SK-MEL-5 (cell line): ENCODE measurements at regions not wholly inside any gene's neighbourhood (a gene's known extent, or its start where the extent isn't known, plus 50 kb on each side); places are given as distances from the start of the nearest gene placed in this dataset.
"Not testable (repeated sequence)": the region's sequence is repeated elsewhere in the genome, so short reads cannot be mapped to it uniquely, and the experiment has no call there.

Source experiments
- DNase-seq: peaks from one replicate; pipeline ENCODE4 v3.0.0-alpha.2; 2016; ENCODE audit warnings: low read depth, low spot score
- in situ Hi-C: cut with HindIII; loops from 2 replicates; pipeline ENCODE4 v1.10.0; 2016; ENCODE audit warnings: low sequenced_read_pairs, high pct_unique_total_duplicates, low pct_unique_long_range_greater_than_20kb

DNA sequence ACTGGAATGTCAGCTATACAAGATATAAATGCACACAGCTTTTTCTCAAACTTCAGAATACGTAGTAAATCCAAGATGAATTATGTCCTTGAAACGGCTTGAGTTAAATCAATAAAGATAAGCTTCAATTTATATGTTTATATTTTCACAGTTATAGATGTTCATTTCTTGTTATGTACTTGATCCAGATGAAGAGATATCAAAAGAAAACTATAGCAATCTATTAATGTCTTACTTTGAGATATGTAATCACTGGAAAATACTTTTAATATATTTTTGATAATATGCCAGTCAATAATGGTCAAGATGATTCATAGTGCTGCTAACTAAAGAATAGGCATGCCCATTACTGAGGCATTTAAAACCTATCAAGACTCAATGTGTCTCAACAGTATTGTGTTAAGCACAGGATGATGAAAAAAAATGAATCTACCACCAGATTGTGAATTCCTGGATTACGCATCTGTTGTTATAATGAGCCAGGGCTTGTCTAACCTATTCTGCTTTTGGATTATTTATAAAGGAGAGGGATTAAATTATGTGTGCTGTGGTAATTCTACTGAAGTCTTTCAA lies 372.6 kb upstream of the PRR16 start:
- in situ Hi-C loops: no loop called here
- DNase-seq: no peak

DNA sequence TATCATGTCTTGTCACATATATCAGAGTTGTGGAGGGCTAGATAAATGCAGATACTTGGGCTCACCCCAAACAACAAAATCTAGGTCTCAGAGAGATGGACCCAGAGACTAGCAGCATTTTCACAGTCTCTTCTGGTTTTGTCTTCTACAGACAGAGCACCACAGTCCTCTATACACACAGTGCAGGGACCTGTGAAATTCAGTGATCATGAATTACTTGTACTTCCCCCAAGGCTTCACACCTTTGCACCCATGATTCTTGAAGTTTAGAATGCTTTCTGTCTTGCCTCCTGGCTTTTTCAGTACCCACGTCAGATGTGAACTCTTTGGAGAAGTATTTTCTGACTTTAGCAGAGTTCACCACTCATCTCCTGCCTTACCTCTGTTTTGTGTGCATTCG lies 371.5 kb upstream of the PRR16 start:
- DNase-seq: no peak
- in situ Hi-C loops: no loop called here

DNA sequence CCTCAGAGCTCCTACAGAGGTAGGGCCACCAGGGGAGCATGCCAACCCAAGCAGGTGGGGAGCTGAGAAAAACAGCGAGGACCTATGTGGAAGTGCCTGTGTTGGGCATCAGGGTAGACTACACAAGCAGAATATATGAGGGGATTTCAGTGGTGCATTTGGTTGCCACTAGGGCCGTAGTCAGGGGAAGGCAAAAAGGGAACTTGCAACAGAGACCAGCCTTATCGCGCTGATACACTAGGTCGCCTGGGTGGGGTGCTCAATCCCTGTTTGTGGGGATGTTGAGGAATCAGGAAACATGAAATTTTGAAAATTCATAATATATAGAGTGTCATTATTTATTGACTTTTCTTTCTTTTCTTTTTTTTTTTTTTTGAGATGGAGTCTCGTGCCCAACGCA lies 370.9 kb upstream of the PRR16 start:
- in situ Hi-C loops: no loop called here
- no peak for DNase-seq

DNA sequence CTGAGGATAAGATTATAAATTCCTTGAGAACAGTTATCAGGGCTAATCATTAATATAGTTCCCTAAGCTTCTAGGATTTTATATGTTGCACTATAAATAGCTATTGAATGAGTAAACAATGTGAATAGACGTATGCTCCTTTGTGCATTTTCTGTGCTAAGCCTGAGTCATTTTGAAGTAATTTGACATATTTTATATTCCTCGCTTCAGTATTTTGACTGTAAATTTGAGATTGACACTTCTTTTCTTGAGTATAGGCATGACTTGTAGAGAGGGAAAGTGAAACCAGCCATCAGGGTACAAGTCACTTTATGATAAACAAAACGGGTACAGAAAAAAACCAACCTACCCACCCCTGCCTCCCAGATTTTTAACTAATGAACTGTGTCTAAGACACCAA lies 367.7 kb upstream of the PRR16 start:
- DNase-seq: peak; percentile 21
- in situ Hi-C loops: no loop called here

DNA sequence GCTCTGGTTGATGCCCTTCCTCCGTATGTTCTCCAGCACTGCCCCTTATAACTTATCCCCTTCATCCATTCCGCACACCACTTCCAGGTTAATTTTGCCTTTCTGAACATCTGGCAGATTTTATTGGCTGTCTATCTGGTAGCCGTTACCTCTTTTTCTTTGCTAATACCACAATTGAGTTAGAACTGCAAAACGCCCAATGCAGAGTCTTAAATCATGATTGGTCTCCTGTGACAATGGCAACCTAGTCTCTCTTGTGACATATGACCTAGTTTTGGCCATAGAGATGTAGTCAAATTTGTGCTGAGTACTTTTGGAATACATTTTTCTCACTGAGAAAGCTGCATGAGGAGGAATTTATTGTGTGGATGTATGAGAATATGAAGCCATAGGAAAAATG lies 365.7 kb upstream of the PRR16 start:
- in situ Hi-C loops: no loop called here
- DNase-seq: no peak

DNA sequence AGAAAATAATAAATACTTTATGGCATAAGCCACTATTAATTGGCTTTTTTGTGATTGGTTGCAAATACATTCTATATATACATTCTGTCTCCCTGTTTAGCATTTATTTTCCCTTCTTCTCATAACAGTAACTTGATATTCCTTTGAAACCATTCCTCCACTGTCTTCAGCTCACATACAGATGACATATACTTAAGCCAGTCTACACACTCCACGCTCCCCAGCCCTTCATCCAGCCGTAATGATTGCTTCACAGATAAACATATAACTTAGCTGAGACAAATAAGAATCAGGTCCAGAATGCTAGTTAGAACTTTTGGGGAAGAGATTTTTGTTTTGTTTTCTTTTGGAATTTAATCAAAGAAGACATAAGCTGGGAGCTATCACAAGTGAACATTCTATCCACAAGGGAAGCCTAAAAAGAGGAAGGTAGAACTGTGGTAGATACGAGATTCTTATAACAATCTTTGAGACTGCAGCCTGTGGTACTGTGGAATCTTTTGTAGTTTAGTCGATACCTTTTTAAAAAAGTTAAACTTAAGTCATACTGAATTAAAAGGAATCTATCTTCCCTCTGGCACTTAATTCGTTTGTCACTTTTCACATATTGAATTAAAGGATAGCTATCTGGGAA lies 365.1 kb upstream of the PRR16 start:
- in situ Hi-C loops: no loop called here
- no peak for DNase-seq

DNA sequence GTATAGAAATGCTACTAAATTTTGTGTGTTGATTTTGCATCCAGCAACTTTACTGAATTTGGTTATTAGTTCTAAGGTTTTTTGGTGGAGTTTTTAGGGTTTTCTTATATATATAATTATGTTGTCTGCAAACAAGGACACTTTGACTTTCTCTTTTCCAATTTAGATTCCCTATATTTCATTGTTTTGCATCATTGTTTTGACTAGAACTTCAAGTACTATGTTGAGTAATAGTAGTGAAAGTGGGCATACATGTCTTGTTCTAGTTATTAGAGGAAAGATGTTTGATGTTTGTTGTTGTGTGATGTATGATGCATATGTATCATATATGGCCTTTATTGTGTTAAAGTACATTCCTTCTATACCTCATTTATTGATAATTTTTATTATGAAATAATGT lies 362.3 kb upstream of the PRR16 start:
- in situ Hi-C loops: no loop called here
- DNase-seq: no peak

DNA sequence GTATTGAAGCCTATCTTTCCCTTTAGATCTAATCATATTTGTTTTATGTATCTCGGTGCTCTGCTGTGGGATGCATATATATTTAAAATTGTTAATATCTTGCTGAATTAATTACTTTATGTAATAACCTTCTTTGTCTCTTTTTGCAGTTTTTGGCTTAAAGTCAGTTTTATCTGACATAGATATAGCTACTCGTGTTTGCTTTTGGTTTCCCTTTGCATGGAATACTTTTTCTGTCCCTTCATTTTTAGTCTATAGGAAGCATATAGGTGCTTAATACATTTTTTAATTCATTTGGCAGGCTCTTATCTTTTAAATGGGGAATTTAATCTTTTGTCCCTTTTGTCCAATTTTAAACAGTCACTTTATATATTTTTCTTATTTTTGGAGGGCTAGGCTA lies 360.6 kb upstream of the PRR16 start:
- DNase-seq: no peak
- in situ Hi-C loops: no loop called here

DNA sequence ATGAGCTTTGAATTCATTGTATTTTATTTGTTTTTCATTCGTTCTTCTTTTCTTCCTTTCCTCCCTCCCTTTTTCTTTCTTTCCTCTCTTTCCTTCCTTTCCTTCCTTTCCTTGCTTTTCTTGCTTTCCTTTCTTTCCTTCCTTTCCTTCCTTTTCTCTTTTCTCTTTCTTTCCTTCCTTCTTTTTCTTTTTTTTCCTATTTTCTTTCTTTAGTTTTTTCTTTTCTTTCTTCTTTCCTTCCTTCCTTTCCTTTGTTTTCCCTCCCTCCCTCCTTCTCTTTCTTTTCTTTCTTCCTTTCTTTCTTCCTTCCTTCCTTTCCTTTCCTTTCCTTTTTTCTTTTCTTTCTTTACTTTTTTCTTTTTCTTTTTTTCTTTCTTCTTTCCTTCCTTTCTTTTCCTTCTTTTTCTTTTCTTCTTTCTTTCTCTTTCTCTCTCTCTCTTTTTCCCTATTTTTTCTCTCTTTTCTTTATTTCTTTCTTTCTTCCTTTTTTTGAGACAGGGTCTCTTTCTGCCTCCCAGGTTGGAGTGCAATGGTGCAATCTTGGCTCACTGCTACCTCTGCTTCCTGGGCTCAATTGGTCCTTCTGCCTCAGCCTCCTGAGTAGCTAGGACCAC lies 357.1 kb upstream of the PRR16 start:
- in situ Hi-C loops: no loop called here

DNA sequence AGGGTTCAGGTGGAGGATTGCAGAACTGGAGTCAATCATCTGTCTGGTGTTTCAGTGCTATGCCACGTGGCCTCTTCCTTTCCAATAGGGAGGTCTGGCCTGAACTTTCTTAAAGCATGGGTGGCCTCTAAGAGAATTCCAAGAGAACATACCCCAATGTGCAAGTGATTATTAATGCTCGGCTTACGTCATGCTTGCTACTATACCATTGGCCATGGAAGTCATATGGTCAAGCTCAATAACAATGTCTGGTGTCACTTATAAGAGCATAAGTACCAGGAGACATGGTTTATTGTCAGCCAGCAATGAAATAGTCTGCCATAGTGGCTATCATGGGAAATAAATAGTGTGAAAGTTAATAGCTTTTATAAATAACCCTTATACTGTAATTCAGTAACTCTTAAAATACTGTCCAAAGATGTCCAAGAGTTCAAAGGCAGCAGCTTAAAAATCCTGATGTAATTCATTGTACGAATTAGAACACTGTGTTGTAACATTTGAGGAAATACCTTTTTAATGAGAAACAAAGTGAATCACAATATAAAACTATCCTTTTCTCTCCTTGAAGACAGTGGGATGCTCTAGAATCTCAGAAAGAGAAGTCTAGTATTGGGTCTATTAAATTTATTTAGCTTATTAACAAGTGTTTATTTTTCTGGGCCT lies 355.4 kb upstream of the PRR16 start:
- in situ Hi-C loops: no loop called here

More for the DNA sequence above, 357.1 kb upstream of the PRR16 start:
- no peak for DNase-seq

DNA sequence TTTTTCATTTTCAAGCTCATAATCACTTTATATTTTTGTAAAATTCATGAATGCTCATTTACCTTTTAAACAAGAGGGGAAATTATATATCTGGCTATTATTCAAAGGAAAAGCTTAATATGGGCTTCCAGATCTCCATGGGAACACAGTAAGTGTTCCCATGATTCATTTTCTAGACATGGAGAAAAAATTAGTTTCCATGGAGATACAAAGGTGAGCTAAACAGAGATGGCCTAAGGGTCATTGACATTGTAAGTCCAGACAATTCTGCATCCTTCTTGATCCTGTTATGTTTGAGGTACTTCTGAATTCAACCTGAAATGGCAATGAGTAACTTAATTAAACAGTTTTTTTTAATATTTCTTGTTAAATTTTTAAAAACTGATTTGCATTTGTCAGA lies 341.4 kb upstream of the PRR16 start:
- in situ Hi-C loops: no loop called here
- no peak for DNase-seq

More for the DNA sequence above, 355.4 kb upstream of the PRR16 start:
- no peak for DNase-seq

DNA sequence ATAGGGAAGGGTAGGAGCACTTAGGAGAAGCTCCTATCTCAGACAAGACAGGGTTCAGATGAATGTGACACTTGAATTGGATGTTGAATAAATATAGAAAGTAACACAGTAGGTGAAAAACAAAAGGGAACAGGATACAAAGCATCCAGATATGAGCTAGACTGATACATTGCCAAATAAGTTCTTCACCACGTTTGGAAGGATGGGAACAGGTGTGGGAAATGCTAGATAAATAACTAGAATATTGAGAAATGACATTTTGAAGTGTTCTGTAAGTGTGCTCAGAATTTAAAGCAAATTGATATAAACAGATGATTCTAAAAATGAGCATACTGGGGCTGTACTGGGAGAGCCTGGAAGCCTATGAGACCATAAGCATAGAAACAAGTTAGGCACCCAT lies 340.1 kb upstream of the PRR16 start:
- no peak for DNase-seq
- in situ Hi-C loops: no loop called here

DNA sequence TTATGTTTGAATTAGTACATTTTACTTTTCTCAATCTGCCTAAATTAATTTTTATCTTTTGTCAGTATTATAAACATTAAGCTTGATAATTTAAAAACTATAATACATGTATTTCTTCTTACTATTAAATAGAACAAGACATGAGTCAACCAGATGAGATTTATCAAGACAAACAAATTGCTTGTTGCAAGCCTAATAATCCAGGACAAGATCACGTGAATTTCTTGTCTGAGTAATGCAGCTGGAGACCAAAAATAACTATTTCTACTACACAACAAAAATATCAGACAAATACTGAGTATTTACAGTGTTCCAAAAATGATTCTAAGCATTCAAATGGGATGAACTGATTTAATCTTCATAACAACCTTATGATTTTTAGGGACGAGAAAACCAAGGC lies 339.1 kb upstream of the PRR16 start:
- DNase-seq: no peak
- in situ Hi-C loops: no loop called here

DNA sequence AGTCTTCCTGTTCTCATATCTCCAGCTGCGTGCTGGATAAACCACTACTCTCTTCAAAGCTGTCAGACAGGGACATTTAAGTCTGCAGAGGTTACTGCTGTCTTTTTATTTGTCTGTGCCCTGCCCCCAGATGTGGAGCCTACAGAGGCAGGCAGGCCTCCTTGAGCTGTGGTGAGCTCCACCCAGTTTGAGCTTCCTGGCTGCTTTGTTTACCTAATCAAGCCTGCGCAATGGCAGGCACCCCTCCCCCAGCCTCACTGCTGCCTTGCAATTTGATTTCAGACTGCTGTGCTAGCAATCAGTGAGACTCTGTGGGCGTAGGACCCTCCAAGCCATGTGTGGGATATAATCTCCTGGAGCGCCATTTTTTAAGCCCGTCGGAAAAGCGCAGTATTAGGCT lies 331.8 kb upstream of the PRR16 start:
- DNase-seq, in situ Hi-C loops: not testable (repeated sequence)

DNA sequence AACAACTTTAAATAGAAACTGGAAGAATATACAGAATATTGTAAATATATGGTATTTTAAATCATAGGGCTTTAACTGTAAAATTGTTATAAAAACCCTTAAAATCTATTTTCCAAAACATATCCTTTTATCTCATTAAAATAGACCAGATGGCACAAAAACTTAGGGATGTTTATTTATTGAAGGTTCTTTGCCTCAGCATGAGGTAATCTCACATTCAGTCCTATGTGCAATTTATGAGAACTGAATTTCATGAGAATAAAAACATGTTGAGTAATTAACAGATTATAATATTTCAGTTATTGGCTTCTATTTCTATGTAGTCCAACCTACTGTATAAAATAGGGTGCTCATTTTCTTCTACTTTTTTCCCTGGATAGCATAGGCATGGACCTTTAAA lies 329.2 kb upstream of the PRR16 start:
- in situ Hi-C loops: no loop called here
- DNase-seq: no peak

DNA sequence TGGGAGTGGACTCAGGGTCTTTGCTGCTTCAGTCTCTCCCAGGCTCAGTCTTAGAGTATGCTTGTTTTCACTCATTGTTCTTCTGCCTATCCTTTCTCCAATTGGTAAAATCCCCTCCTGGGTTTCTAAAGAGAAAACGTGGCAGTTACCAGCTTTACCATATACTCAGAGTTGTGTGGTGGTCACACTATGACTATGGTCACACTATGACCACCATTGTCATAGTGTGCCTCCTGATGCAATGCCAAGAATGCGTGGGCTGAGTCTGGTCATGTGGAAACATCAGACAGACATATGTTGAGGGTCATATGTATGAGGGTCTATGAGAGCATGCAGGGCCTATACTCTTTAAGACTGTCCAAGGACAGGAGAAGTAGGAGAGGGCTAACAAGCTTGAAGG lies 326.5 kb upstream of the PRR16 start:
- DNase-seq: no peak
- in situ Hi-C loops: no loop called here

DNA sequence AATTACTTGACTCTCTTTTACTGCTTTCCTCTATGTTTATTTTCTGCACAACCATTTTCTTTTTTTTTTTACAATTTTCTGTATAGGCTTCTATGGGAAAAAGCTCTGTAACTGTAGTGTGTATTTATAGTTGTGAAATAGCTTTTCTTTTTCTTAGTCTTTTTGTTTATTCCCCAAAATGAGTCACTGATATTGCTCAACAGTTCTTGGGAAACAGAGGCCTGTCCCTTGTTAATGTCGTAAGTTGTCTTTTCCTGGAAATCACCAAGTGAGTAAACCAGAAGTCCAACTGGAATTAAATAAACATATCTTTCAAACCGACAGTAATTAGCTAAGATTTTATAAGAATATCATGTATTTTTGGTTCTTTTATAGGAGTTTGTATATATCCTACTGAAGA lies 325.1 kb upstream of the PRR16 start:
- in situ Hi-C loops: no loop called here
- DNase-seq: peak; percentile 70

DNA sequence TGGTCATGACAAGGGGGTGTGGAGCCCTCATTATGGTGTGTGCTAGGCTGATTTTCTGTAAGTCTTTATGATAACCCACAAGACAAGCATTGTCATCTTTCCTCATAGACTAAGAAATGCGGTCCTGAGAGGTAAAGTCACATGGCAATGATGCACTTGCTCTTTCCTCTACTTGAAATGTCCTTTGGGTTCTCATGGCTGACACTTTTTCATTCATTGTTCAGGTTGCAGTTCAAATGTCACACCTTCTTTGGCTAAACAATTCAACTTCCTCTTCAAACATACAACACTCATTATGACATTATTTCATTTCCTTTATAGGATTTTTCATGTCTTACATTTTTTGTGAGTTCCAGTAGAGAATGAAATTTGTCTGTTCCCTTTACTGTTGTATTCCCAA lies 323.6 kb upstream of the PRR16 start:
- DNase-seq: no peak
- in situ Hi-C loops: no loop called here

DNA sequence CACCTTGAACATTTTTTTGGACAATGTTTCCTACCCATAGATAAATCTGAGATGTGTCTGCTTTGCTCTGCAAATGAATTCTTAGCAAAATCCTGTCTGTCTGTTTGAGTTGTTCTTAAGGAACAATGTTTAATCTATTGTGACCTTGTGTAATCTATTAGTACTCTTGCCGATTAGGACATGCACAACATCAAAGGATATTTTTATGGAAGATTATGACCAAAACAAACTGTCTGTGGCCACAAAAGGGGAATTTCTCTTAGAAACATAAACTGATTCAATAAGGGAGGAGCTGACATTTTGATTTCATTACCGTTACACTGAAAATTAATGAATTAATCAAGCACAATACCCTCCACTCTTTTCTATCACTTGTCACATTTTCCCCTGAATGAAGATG lies 323.0 kb upstream of the PRR16 start:
- DNase-seq: no peak
- in situ Hi-C loops: no loop called here
